GM10266 (cell line): ENCODE measurements at regions not wholly inside any gene's neighbourhood (a gene's known extent, or its start where the extent isn't known, plus 50 kb on each side); places are given as distances from the start of the nearest gene placed in this dataset.

Experiments used
- DNase-seq: peaks from one replicate; pipeline ENCODE4 v3.0.0; 2012; ENCODE audit errors: extremely low spot score
- CTCF ChIP-seq: IDR thresholded peaks from 2 replicates; pipeline ENCODE4 v1.5.1; 2012; ENCODE audit warnings: mild to moderate bottlenecking, low read depth; ENCODE audit not compliant: control insufficient read depth, insufficient read depth; ENCODE audit errors: missing control alignments

- no peak for TF ChIP-seq CTCF
- no peak for DNase-seq
These were observed 690.6 kb upstream of the SLC8A1 start for GRCh38 chr2:41142478-41142877.

DNA sequence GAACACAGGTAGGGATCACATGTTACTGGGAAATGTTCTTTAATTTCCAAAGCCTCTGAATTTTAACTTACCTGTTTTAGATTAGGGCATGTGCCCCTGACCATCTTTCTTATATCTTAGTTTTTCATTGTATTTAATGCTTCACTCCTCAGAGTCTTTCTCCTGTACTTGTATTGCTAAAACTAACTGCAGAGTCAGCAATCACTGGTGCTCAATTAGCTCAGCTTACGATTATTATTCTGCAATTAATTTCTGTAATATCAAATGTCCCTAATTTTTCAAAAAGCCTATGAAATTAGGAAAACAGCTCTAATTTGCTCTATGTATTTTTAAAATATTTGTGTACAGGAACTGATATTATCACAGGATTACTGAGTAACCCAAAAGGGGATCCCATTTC lies 693.2 kb upstream of the SLC8A1 start:
- TF ChIP-seq CTCF: no peak
- no peak for DNase-seq

GRCh38 chr2:41149054-41149453 lies 697.2 kb upstream of the SLC8A1 start:
- DNase-seq: no peak
- no peak for TF ChIP-seq CTCF

GRCh38 chr2:41151746-41152145 lies 699.9 kb upstream of the SLC8A1 start:
- TF ChIP-seq CTCF: no peak
- DNase-seq: no peak

DNA sequence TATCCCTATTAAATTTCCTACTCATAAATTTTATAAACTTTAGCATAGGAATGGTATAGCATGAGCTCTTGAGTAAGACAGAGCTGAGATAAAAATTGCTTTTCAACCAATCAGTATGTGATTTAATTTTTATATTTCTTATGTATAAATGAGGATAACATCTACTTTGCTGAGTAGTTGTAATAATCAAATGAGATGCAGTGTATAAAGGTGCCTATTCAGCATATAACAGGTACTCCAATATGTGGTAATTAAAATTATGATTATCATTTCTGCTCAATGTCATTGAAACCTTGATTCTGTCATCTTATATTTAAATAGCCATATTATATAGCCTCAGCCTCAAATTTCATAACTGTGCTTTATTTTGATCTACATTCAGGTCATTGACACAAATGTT lies 700.4 kb upstream of the SLC8A1 start:
- TF ChIP-seq CTCF: no peak
- DNase-seq: no peak

- TF ChIP-seq CTCF: no peak
- DNase-seq: no peak
These were observed 708.5 kb upstream of the SLC8A1 start for GRCh38 chr2:41160439-41160838.

DNA sequence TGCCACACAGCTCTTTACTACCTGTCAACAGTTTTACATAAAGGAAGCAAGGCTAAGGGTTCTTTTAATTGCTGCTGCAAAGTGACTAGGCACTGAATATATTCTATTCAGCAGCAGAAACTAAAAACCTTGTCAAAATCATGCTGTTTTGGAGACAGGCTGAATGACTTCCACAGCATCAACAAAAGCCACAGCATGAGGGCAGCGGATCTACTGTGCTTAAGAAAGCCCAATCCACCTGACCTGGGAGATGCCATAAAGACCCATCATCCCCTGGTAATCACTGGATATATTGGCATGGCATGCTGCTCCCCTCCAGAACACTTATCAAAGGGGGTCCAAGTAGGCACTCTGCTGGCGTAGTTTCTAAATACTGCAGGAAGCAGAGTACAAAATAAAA lies 715.1 kb upstream of the SLC8A1 start:
- DNase-seq: no peak
- TF ChIP-seq CTCF: no peak
